ENCODE measurements at regions not wholly inside any gene's neighbourhood (a gene's known extent, or its start where the extent isn't known, plus 50 kb on each side); places are given as distances from the start of the nearest gene placed in this dataset.
"Not testable (repeated sequence)": the region's sequence is repeated elsewhere in the genome, so short reads cannot be mapped to it uniquely, and the experiment has no call there.

DNA sequence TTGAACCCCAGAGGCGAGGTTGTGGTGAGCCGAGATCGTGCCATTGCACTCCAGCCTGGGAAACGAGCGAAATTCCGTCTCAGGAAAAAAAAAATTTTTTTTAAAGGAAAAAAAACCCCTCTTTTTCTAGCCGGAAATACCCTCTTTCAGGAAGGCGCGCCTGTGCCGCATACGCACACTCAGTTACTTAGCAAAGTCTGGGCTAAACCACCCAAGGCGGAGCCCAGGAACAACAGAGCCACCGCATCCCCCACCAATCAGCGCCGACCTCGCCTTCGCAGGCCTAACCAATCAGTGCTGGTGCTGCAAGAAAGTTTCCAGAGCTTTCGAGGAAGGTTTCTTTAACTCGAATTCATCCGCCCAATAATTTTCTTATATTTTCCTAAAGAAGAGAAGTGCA, 510.4 kb downstream of the KCNJ18 start:
- H3K9ac ChIP-seq (ENCODE audit: insufficient read depth, low read length, poor library complexity, severe bottlenecking), result no peak overlapping the region
- no peak overlapping the region for H2AFZ ChIP-seq (ENCODE audit: insufficient read depth, low read depth, low read length, poor library complexity, severe bottlenecking)
- H4K20me1 ChIP-seq (ENCODE audit: insufficient read depth, low read length), result no peaks in the 10 kb centered on the region
- no peak for DNase-seq
- H3K36me3 Mint-ChIP-seq, result no peaks in the 10 kb centered on the region
- no peaks in the 10 kb centered on the region for H3K36me3 ChIP-seq (replicated peaks in 1 of 2; ENCODE audit: control insufficient read depth in 1 of 2, insufficient read depth in 2 of 2, low read length in 2 of 2)
- intact Hi-C loops (cut with micrococcal nuclease), result loop anchor here in 1 of 2 donors (10.0 kb wide), 1 partner anchor 52 kb away; no protein-coding TSS in a partner anchor
- TF ChIP-seq, protein P1, sequence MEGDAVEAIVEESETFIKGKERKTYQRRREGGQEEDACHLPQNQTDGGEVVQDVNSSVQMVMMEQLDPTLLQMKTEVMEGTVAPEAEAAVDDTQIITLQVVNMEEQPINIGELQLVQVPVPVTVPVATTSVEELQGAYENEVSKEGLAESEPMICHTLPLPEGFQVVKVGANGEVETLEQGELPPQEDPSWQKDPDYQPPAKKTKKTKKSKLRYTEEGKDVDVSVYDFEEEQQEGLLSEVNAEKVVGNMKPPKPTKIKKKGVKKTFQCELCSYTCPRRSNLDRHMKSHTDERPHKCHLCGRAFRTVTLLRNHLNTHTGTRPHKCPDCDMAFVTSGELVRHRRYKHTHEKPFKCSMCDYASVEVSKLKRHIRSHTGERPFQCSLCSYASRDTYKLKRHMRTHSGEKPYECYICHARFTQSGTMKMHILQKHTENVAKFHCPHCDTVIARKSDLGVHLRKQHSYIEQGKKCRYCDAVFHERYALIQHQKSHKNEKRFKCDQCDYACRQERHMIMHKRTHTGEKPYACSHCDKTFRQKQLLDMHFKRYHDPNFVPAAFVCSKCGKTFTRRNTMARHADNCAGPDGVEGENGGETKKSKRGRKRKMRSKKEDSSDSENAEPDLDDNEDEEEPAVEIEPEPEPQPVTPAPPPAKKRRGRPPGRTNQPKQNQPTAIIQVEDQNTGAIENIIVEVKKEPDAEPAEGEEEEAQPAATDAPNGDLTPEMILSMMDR (IDR thresholded peaks at IDR 0.05), result no peak
- H3K27me3 Mint-ChIP-seq (ENCODE audit: low read depth in 3 of 3), result no peaks in the 10 kb centered on the region
- H3K4me3 ChIP-seq (replicated peaks in 1 of 3; ENCODE audit: low read depth in 2 of 3, low read length in 3 of 3), result no peak overlapping the region
- H3K4me1 ChIP-seq (ENCODE audit: control insufficient read depth in 1 of 2, insufficient read depth in 2 of 2, low read length in 2 of 2), result no peaks in the 10 kb centered on the region
- H3K4me3 Mint-ChIP-seq, result no peak overlapping the region
- H3K27me3 ChIP-seq (ENCODE audit: control insufficient read depth in 2 of 2, insufficient read depth in 2 of 2, low read length in 2 of 2), result no peaks in the 10 kb centered on the region
- H3K27ac ChIP-seq (ENCODE audit: low read depth in 1 of 2, low read length in 2 of 2), result no peak overlapping the region
- no peaks in the 10 kb centered on the region for H3K79me2 ChIP-seq (ENCODE audit: insufficient read depth, low read length)
- H3K9me3 ChIP-seq (replicated peaks in 1 of 2; ENCODE audit: control insufficient read depth in 1 of 2, insufficient read depth in 1 of 2, low read length in 2 of 2), result peaks cover 75 to 81% of the 10 kb centered on the region in 2 donors
- no CpG with 5 or more reads among the region's 20 CpGs for WGBS (ENCODE audit: insufficient coverage)
- peaks cover 13 to 79% (median 52%) of the 10 kb centered on the region in 7 donors for H3K9me3 Mint-ChIP-seq
- no peak overlapping the region for H3K4me2 ChIP-seq (replicated peaks; ENCODE audit: extremely low read depth, low read length, poor library complexity, severe bottlenecking)
- no peaks in the 10 kb centered on the region for H3K4me1 Mint-ChIP-seq
- H3K27ac Mint-ChIP-seq, result no peak overlapping the region

DNA sequence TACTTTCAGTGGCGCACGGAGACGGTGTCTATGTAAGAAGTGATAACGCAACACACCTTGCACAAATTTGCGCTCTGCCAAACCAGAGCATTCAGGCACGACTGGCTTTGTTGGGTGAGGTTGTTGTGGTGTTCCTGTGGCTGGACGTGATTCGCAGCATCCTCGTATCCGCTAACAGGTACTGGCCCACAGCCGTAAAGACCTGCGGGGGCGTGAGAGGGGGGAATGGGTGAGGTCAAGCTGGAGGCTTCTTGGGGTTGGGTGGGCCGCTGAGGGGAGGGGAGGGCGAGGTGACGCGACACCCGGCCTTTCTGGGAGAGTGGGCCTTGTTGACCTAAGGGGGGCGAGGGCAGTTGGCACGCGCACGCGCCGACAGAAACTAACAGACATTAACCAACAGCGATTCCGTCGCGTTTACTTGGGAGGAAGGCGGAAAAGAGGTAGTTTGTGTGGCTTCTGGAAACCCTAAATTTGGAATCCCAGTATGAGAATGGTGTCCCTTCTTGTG, 510.9 kb downstream of the KCNJ18 start:
- no peak overlapping the region for H3K27ac Mint-ChIP-seq
- Histone ChIP-seq H3K9ac (ENCODE audit: insufficient read depth, low read length, poor library complexity, severe bottlenecking) (no peak overlapping the region), H3K27ac (ENCODE audit: low read depth in 1 of 2, low read length in 2 of 2) (no peak overlapping the region), H3K9me3 (replicated peaks in 1 of 2; ENCODE audit: control insufficient read depth in 1 of 2, insufficient read depth in 1 of 2, low read length in 2 of 2) (peaks cover 77 to 82% of the 10 kb centered on the region in 2 donors), H3K79me2 (ENCODE audit: insufficient read depth, low read length) (no peaks in the 10 kb centered on the region), H3K4me2 (replicated peaks; ENCODE audit: extremely low read depth, low read length, poor library complexity, severe bottlenecking) (no peak overlapping the region), H2AFZ (ENCODE audit: insufficient read depth, low read depth, low read length, poor library complexity, severe bottlenecking) (no peak overlapping the region), H3K4me1 (ENCODE audit: control insufficient read depth in 1 of 2, insufficient read depth in 2 of 2, low read length in 2 of 2) (no peaks in the 10 kb centered on the region), H3K4me3 (replicated peaks in 1 of 3; ENCODE audit: low read depth in 2 of 3, low read length in 3 of 3) (no peak overlapping the region), H3K27me3 (ENCODE audit: control insufficient read depth in 2 of 2, insufficient read depth in 2 of 2, low read length in 2 of 2) (no peaks in the 10 kb centered on the region), H3K36me3 (replicated peaks in 1 of 2; ENCODE audit: control insufficient read depth in 1 of 2, insufficient read depth in 2 of 2, low read length in 2 of 2) (no peaks in the 10 kb centered on the region), H4K20me1 (ENCODE audit: insufficient read depth, low read length) (no peaks in the 10 kb centered on the region)
- no peaks in the 10 kb centered on the region for H3K4me1 Mint-ChIP-seq
- H3K36me3 Mint-ChIP-seq, result no peaks in the 10 kb centered on the region
- H3K27me3 Mint-ChIP-seq (ENCODE audit: low read depth in 3 of 3), result no peaks in the 10 kb centered on the region
- DNase-seq, result no peak
- TF ChIP-seq, protein P1 (IDR thresholded peaks at IDR 0.05), result no peak
- peaks cover 15 to 83% (median 52%) of the 10 kb centered on the region in 7 donors for H3K9me3 Mint-ChIP-seq
- intact Hi-C loops (cut with micrococcal nuclease), result loop anchor here in 1 of 2 donors (10.0 kb wide), 1 partner anchor 52 kb away; no protein-coding TSS in a partner anchor
- 96% methylated on average over 17 of the region's 29 CpGs for WGBS (ENCODE audit: insufficient coverage)
- H3K4me3 Mint-ChIP-seq, result no peak overlapping the region

DNA sequence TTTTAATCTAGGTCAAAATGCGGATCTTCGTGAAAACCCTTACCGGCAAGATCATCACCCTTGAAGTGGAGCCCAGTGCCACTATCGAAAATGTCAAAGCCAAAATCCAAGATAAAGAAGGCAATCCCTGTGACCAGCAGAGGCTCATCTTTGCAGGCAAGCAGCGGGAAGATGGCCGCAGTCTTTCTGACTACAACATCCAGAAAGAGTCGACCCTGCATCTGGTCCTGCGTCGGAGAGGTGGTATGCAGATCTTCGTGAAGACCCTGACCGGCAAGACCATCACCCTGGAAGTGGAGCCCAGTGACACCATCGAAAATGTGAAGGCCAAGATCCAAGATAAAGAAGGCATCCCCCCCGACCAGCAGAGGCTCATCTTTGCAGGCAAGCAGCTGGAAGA, 511.8 kb downstream of the KCNJ18 start:
- H3K36me3 Mint-ChIP-seq; H3K9ac ChIP-seq (ENCODE audit: insufficient read depth, low read length, poor library complexity, severe bottlenecking); H3K36me3 ChIP-seq (replicated peaks in 1 of 2; ENCODE audit: control insufficient read depth in 1 of 2, insufficient read depth in 2 of 2, low read length in 2 of 2); H3K4me3 ChIP-seq (replicated peaks in 1 of 3; ENCODE audit: low read depth in 2 of 3, low read length in 3 of 3); H3K4me2 ChIP-seq (replicated peaks; ENCODE audit: extremely low read depth, low read length, poor library complexity, severe bottlenecking); H3K79me2 ChIP-seq (ENCODE audit: insufficient read depth, low read length); H3K27me3 Mint-ChIP-seq (ENCODE audit: low read depth in 3 of 3); H3K27me3 ChIP-seq (ENCODE audit: control insufficient read depth in 2 of 2, insufficient read depth in 2 of 2, low read length in 2 of 2); H3K27ac Mint-ChIP-seq; DNase-seq; H3K4me3 Mint-ChIP-seq; H2AFZ ChIP-seq (ENCODE audit: insufficient read depth, low read depth, low read length, poor library complexity, severe bottlenecking); H3K4me1 Mint-ChIP-seq; H3K4me1 ChIP-seq (ENCODE audit: control insufficient read depth in 1 of 2, insufficient read depth in 2 of 2, low read length in 2 of 2); H4K20me1 ChIP-seq (ENCODE audit: insufficient read depth, low read length); H3K27ac ChIP-seq (ENCODE audit: low read depth in 1 of 2, low read length in 2 of 2): not testable (repeated sequence)
- peaks cover 75 to 80% of the 10 kb centered on the region in 2 donors for H3K9me3 ChIP-seq (replicated peaks in 1 of 2; ENCODE audit: control insufficient read depth in 1 of 2, insufficient read depth in 1 of 2, low read length in 2 of 2)
- peaks cover 15 to 81% (median 49%) of the 10 kb centered on the region in 7 donors for H3K9me3 Mint-ChIP-seq
- 90% methylated on average over 12 of the region's 13 CpGs for WGBS (ENCODE audit: insufficient coverage)
- intact Hi-C loops (cut with micrococcal nuclease), result loop anchor here in 1 of 2 donors (10.0 kb wide), 1 partner anchor 51 kb away; no protein-coding TSS in a partner anchor

Data from CD14-positive monocyte (primary cell).